ENCODE measurements at regions not wholly inside any gene's neighbourhood (a gene's known extent, or its start where the extent isn't known, plus 50 kb on each side); places are given as distances from the start of the nearest gene placed in this dataset.

GRCh38 chr15:66894363-66894762, 171.0 kb upstream of the SMAD3 start:
- H2AK5ac ChIP-seq (ENCODE audit: low read depth, low read length) = no peak overlapping the region
- TF ChIP-seq CREB1 (IDR thresholded peaks at IDR 0.05) (no peak), TBP (IDR thresholded peaks at IDR 0.05; ENCODE audit: low read depth, low read length) (no peak), BCL11A (IDR thresholded peaks at IDR 0.05; ENCODE audit: low read depth in 2 of 2, low read length in 2 of 2) (no peak), ATF3 (IDR thresholded peaks at IDR 0.05; ENCODE audit: insufficient read depth, low read depth, low read length) (no peak), BRCA1 (IDR thresholded peaks at IDR 0.05; ENCODE audit: low read depth, low read length) (no peak), NANOG (IDR thresholded peaks at IDR 0.05; ENCODE audit: insufficient read depth, low read depth, low read length, poor library complexity, severe bottlenecking) (no peak), RNF2 (IDR thresholded peaks at IDR 0.05; ENCODE audit: borderline replicate concordance, low read depth, low read length, missing control alignments, poor library complexity, severe bottlenecking) (no peak), KDM5A (IDR thresholded peaks at IDR 0.05; ENCODE audit: low read length) (no peak), SAP30 (IDR thresholded peaks at IDR 0.05; ENCODE audit: insufficient read depth, insufficient replicate concordance, low read length) (no peak), RXRA (IDR thresholded peaks at IDR 0.05; ENCODE audit: insufficient read depth, low read depth, low read length) (no peak), CTBP2 (IDR thresholded peaks at IDR 0.05; ENCODE audit: borderline replicate concordance, insufficient read depth, insufficient read length, low read length) (no peak), PHF8 (conservative IDR thresholded peaks at IDR 0.05; ENCODE audit: low read depth, low read length) (no peak), TEAD4 (IDR thresholded peaks at IDR 0.05; ENCODE audit: low read depth, low read length) (no peak)
- H4K20me1 ChIP-seq (replicated peaks in 1 of 2; ENCODE audit: control insufficient read depth in 1 of 2, insufficient read depth in 2 of 2, low read length in 2 of 2) = no peaks in the 10 kb centered on the region
- ChIA-PET POLR2A (ENCODE audit: partially characterized antibody) (no interaction called here), CTCF (ENCODE audit: partially characterized antibody) (interaction anchor here (0.9 to 3.5 kb wide), 2 partner anchors 9 to 306 kb away, joined by 3 to 14 read pairs; no protein-coding TSS in a partner anchor)
- no peak overlapping the region for H4K5ac ChIP-seq (ENCODE audit: insufficient read length, low read depth, low read length)
- no peak overlapping the region for H3K4me3 ChIP-seq (ENCODE audit: extremely low read depth in 1 of 4, insufficient read depth in 2 of 4, low read depth in 3 of 4, low read length in 4 of 4)
- H3K9ac ChIP-seq (replicated peaks in 1 of 4; ENCODE audit: extremely low read depth in 1 of 4, low read depth in 3 of 4, low read length in 3 of 4) = no peak overlapping the region
- H3K4ac ChIP-seq (replicated peaks; ENCODE audit: insufficient read length, low read depth, low read length) = no peak overlapping the region
- peak in 1 of 2 experiments; percentile 22 for DNase-seq (ENCODE audit: low read depth in 1 of 2, low spot score in 2 of 2)
- H3K56ac ChIP-seq (replicated peaks; ENCODE audit: insufficient read length, low read depth, low read length) = no peak overlapping the region
- no peaks in the 10 kb centered on the region for H3K79me1 ChIP-seq (ENCODE audit: low read depth, low read length)
- H2BK12ac ChIP-seq (ENCODE audit: low read depth, low read length) = no peak overlapping the region
- H2BK120ac ChIP-seq (replicated peaks; ENCODE audit: low read depth, low read length) = no peak overlapping the region
- no peak overlapping the region for H2AFZ ChIP-seq (ENCODE audit: low read length)
- H3K27me3 ChIP-seq (replicated peaks in 1 of 4; ENCODE audit: control insufficient read depth in 3 of 4, extremely low read depth in 1 of 4, insufficient read depth in 3 of 4, low read length in 3 of 4) = peaks cover 0 to 3% (median 0%) of the 10 kb centered on the region in 4 experiments; a peak in 1 of 7 replicates
- H3K79me2 ChIP-seq (ENCODE audit: control insufficient read depth in 1 of 2, insufficient read depth in 2 of 2, low read length in 2 of 2) = no peaks in the 10 kb centered on the region
- no peak overlapping the region for H3K27ac ChIP-seq (ENCODE audit: low read depth, low read length)
- H3K23ac ChIP-seq (ENCODE audit: insufficient read length) = no peak overlapping the region
- no peak overlapping the region for H3K18ac ChIP-seq (ENCODE audit: extremely low read depth, low read length)
- no peaks in the 10 kb centered on the region for H3K36me3 ChIP-seq (ENCODE audit: control insufficient read depth in 2 of 4, insufficient read depth in 4 of 4, low read length in 3 of 4)
- 91% methylated on average over 5 of the region's 5 CpGs; no CpG with 5 or more reads in 1 of the 2 experiments for WGBS, 2 experiments (ENCODE audit: extremely low coverage in 1 of 2, insufficient coverage in 1 of 2, insufficient read length in 1 of 2, insufficient replicate concordance in 2 of 2, low coverage in 1 of 2, low lambda C conversion rate in 2 of 2, missing lambda C conversion rate in 1 of 2)
- H2BK15ac ChIP-seq (ENCODE audit: low read length) = no peak overlapping the region
- no peak overlapping the region for H4K91ac ChIP-seq (replicated peaks; ENCODE audit: insufficient read length, low read length)
- FAIRE-seq = no peak
- no peak overlapping the region for H4K8ac ChIP-seq (ENCODE audit: extremely low read depth, insufficient read depth, low read length)
- no peaks in the 10 kb centered on the region for H3K9me3 ChIP-seq (ENCODE audit: insufficient read depth in 2 of 2, low read depth in 1 of 2, low read length in 1 of 2)
- H3K4me2 ChIP-seq (ENCODE audit: insufficient read depth in 1 of 2, low read depth in 2 of 2, low read length in 2 of 2) = no peak overlapping the region
- peaks cover 0 to 5% (median 2%) of the 10 kb centered on the region in 4 experiments; a peak in 3 of 7 replicates for H3K4me1 ChIP-seq (replicated peaks in 1 of 4; ENCODE audit: control insufficient read depth in 3 of 4, insufficient read depth in 4 of 4, low read length in 3 of 4)
- H2BK5ac ChIP-seq (ENCODE audit: low read depth, low read length) = no peak overlapping the region
- no peak overlapping the region for H3K14ac ChIP-seq (ENCODE audit: insufficient read length)
- H3K23me2 ChIP-seq (ENCODE audit: low read depth, low read length) = no peaks in the 10 kb centered on the region
- no peak overlapping the region for H2BK20ac ChIP-seq (ENCODE audit: low read length)
